COLO668 (cell line): ENCODE measurements at regions not wholly inside any gene's neighbourhood (a gene's known extent, or its start where the extent isn't known, plus 50 kb on each side); places are given as distances from the start of the nearest gene placed in this dataset.
"Not testable (repeated sequence)": the region's sequence is repeated elsewhere in the genome, so short reads cannot be mapped to it uniquely, and the experiment has no call there.

ENCODE experiments used
- DNase-seq: peaks from one replicate; lab custom pipeline; 2025; ENCODE audit not compliant: unreplicated experiment; lab: John Stamatoyannopoulos, UW

DNA sequence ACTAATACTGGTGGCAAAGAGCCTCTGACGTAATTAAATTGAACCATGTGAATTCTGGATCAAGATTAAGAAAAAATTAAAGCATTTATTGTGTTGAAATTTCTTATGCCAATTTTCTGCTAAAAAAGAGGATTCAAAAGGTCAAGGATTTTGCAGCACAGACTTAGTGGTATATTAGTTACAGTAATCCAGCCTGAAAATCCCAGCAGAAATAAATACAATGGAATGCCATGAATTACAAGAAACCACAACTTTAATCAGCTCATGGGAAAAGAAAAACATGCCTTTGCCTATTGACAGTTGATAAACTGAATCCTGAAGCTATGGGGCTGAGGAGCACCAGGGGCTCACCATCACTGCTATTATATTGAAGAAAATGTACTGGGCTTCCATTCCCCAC, 114.8 kb upstream of the SATB2 start:
- DNase-seq, result no peak

DNA sequence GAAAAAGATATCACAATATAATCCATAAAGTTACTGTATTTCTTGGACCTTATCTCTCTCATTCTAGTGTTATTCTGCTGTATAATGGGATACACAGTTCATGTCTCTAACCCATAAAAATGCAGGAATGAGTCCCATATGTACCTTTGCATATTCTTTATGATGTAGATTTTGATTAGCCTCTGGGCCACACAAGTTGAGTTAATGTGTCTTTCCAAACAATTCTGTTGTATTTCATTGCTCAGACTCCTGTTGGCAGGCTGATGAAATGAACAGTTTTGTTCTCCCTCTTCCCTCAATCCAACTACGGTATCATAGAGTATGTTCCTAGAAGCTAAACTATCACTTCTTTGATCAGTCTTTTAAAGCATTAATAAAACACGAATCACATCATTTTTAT, 113.2 kb upstream of the SATB2 start:
- no peak for DNase-seq

GRCh38 chr2:199569336-199569735, 111.6 kb upstream of the SATB2 start:
- no peak for DNase-seq

GRCh38 chr2:199558156-199558555, 100.4 kb upstream of the SATB2 start:
- DNase-seq, result no peak

DNA sequence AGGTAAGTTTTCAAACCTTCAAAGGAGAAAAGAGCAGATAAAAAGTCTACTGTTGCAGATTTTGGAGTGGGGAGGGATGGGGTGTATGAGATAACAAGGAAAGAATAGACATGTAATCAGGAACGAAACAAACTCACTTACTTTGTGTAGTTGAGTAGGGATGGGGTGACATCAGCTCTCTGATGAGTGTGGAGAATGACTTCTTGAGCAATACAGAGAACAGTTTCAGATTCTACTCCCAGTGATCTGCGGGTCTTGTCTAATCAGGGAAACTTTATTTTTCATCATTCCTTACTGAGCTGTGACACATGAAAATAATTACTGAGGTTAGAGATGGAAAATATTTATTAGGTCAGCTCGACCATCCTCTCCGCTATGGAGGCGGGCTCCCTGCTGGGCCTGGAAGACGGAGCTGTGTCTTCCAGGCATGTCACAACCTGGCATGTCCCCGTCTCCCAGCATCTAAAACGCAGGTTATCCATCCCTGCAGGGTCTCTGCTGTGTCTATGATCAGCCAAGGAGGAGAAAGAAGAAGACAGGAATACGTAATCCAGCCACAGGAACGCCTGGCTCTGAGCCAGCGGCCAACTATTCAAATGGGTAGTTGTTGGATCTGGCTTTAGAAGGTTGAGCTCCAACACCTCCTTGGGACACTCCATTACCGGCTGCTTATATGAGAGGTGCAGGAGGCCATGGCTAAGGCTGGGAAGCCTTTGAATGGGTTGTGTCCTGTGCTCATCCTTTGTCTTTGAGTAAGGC, 99.0 kb upstream of the SATB2 start:
- no peak for DNase-seq

DNA sequence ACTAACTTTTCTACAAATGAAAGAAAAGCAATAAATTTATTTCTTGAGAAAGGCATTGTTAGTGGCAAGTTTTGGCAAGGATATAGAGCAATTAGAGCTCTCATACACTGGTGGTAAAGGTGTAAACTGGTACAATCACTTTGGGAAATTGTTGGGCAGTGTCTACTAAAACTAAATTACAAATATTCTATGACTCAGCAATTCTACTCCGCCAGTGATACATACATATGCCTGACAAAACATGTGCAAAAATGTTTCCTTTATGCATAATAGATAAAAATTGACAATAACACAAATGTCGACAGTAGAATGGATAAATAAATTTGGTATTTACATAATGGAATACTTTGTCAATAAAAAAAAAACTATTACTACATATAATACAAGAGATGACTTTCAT, 96.3 kb upstream of the SATB2 start:
- DNase-seq, result no peak

- DNase-seq, result no peak
Measured at GRCh38 chr2:199552141-199552540, 94.4 kb upstream of the SATB2 start.

- no peak for DNase-seq
Measured at GRCh38 chr2:199543606-199544172, 86.0 kb upstream of the SATB2 start.

DNA sequence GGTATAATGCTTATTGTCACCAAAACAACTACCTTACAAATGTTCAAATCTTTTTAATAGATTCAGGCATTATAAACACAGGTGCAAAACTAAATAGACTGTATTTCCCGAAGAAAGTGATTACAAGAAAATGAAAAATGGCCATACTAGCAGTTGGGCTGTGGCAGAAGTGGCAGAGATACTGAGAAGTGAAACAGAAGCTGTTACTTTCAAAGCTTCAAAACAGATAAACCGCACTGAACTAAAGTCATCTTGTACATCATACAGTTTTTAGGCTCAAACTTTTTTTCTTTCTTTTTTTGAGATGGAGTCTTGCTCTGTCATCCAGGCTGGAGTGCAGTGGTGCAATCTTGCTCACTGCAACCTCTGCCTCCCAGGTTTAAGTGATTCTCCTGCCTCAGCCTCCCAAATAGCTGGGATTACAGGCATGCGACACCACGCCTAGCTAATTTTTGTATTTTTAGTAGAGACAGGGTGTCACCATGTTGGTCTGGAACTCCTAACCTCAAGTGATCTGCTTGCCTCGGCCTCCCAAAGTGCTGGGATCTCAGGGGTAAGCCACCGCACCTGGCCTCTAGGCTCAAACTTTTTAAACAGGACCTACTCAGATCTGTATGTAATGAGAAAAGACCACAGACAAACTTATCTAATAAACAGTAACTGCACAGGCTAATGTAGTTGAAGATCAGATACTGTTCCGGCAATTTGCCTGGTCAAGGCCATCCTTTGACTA, 77.9 kb upstream of the SATB2 start:
- no peak for DNase-seq

DNA sequence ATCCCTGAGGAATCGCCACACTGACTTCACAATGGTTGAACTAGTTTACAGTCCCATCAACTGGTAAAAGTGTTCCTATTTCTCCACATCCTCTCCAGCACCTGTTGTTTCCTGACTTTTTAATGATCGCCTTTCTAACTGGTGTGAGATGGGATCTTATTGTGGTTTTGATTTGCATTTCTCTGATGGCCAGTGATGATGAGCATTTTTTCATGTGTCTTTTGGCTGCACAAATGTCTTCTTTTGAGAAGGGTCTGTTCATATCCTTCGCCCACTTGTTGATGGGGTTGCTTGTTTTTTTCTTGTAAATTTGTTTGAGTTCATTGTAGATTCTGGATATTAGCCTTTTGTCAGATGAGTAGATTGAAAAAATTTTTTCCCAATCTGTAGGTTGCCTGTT, 76.1 kb upstream of the SATB2 start:
- not testable (repeated sequence) for DNase-seq

GRCh38 chr2:199527071-199527470, 69.3 kb upstream of the SATB2 start:
- DNase-seq, result no peak

DNA sequence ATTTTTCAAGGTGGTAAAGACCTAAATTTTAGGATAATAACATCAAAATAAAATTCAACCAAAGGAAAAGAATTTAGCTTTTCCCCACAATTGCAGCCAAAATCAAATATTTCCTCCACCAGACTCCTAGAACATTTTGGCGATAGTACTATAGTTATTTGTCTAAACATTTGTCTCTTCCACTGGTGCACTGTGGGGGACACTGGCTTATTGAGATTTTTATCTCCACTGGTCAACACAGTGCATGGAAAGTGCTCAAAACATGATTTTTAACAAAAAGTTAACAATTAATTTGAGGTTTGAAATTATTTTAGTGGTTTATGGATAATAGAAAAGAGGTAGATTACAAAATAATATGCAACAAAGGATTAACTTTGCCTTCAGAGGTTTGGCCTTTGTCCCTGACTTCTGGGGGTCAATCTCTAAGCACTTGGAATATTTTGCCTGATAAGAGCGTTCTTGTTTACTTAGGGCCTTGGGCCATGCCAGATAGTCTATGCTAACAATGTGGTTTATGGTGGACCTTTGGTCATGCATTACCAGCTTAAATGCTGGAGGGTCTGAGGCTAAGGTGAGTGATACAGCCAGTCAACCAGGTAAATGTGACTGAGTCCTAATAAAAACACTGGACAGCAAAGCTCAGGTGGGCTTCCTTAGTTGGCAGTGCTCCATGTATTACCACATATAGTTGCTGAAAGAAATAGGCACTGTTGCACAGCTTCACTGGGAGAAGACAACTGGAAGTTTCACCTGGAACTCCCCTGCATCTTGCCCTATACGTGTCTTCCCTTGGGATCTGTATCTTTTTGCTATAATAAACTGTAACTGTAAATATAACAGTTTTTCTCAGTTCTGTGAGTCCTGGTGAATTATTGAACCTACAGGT, 67.2 kb upstream of the SATB2 start:
- no peak for DNase-seq

DNA sequence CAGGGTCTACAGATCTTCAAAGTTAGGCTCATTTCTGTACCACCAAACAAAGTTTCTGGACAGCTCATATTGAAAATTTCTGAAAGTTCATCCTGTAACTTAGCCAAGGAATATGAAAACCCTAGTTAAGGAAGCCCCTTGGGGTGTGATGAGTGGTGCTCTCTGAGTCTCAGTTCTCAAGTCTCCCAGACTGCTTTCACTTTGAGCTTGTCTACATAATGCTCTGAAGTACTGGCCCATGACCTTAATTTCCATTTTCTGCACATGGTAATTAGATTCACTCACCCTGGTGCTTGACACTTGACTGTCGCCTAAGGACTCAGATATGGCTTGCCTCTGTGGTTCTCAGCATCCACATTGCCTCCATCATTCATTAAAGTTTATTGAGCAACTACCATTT, 51.7 kb upstream of the SATB2 start:
- DNase-seq, result no peak
